GM23248 (cell line): ENCODE measurements at regions not wholly inside any gene's neighbourhood (a gene's known extent, or its start where the extent isn't known, plus 50 kb on each side); places are given as distances from the start of the nearest gene placed in this dataset.

Experiments
- DNase-seq: peaks from one replicate; pipeline ENCODE4 v3.0.0-alpha.2; 2015
- H2AFZ ChIP-seq: fragments of 200-600 bp; sonication (generic); 2 replicates; pipeline ENCODE4 v1.6.1; 2016; ENCODE audit warnings: antibody characterized with exemption
- H3F3A ChIP-seq: fragments of 200-600 bp; sonication (generic); 2 replicates; pipeline ENCODE4 v1.6.1; 2016; ENCODE audit warnings: mild to moderate bottlenecking, antibody characterized with exemption, mixed run types; ENCODE audit not compliant: insufficient read depth
- H3K27ac ChIP-seq: fragments of 200-600 bp; sonication (generic); 2 replicates; pipeline ENCODE4 v1.5.1; 2016; ENCODE audit warnings: mild to moderate bottlenecking
- H3K27me3 ChIP-seq: fragments of 200-600 bp; sonication (generic); replicated peaks from 2 replicates; pipeline ENCODE4 v1.6.1; 2016; ENCODE audit warnings: mild to moderate bottlenecking; ENCODE audit not compliant: insufficient read depth
- H3K36me3 ChIP-seq: fragments of 200-600 bp; sonication (generic); 2 replicates; pipeline ENCODE4 v1.6.1; 2016; ENCODE audit warnings: low read depth, mild to moderate bottlenecking
- H3K4me1 ChIP-seq: fragments of 200-600 bp; sonication (generic); 2 replicates; pipeline ENCODE4 v1.6.1; 2016; ENCODE audit warnings: mild to moderate bottlenecking; ENCODE audit not compliant: insufficient read depth
- H3K4me2 ChIP-seq: fragments of 200-600 bp; sonication (generic); one replicate; pipeline ENCODE4 v1.6.1; 2016; ENCODE audit warnings: mild to moderate bottlenecking; ENCODE audit not compliant: unreplicated experiment
- H3K4me3 ChIP-seq: fragments of 200-600 bp; sonication (generic); 2 replicates; pipeline ENCODE4 v1.5.1; 2016; ENCODE audit warnings: mild to moderate bottlenecking
- H3K79me2 ChIP-seq: fragments of 200-600 bp; sonication (generic); 2 replicates; pipeline ENCODE4 v1.6.1; 2016; ENCODE audit warnings: mild to moderate bottlenecking; ENCODE audit not compliant: insufficient read depth
- H3K9ac ChIP-seq: fragments of 200-600 bp; sonication (generic); 2 replicates; pipeline ENCODE4 v1.6.1; 2016; ENCODE audit warnings: mild to moderate bottlenecking
- H3K9me2 ChIP-seq: fragments of 200-600 bp; sonication (generic); 2 replicates; pipeline ENCODE4 v1.6.1; 2016; ENCODE audit warnings: mixed run types, mild to moderate bottlenecking, moderate library complexity; ENCODE audit not compliant: insufficient read depth
- H3K9me3 ChIP-seq: fragments of 200-600 bp; sonication (generic); one replicate; pipeline ENCODE4 v1.6.1; 2017; ENCODE audit warnings: low read depth
- H4K20me1 ChIP-seq: fragments of 200-600 bp; sonication (generic); 2 replicates; pipeline ENCODE4 v1.6.0; 2016; ENCODE audit not compliant: insufficient read depth
- EZH2 ChIP-seq: fragments of 200-600 bp; sonication (generic); IDR thresholded peaks from 2 replicates; pipeline ENCODE4 v1.6.1; 2018; ENCODE audit warnings: antibody characterized with exemption, mild to moderate bottlenecking; ENCODE audit not compliant: insufficient read depth, poor library complexity, severe bottlenecking
- EZH2phosphoT487 ChIP-seq: fragments of 200-600 bp; sonication (generic); IDR thresholded peaks from 2 replicates; pipeline ENCODE4 v1.6.1; 2018; ENCODE audit warnings: antibody characterized with exemption, moderate library complexity, mild to moderate bottlenecking, low read depth; ENCODE audit not compliant: insufficient read depth
- WGBS, 2 experiments: methylation state at CpG; one replicate each; pipeline ENCODE4 v1.1.6; 2015 to 2017; ENCODE audit warnings: low lambda C conversion rate in 2 of 2, low coverage in 1 of 2; ENCODE audit errors: missing lambda C conversion rate in 2 of 2; 5-methylcytosine and 5-hydroxymethylcytosine counted together
- in situ Hi-C: fragments of 300-500 bp; cut with MboI; formaldehyde crosslinking; loops from 2 replicates; pipeline ENCODE4 v1.15.0; 2020

DNA sequence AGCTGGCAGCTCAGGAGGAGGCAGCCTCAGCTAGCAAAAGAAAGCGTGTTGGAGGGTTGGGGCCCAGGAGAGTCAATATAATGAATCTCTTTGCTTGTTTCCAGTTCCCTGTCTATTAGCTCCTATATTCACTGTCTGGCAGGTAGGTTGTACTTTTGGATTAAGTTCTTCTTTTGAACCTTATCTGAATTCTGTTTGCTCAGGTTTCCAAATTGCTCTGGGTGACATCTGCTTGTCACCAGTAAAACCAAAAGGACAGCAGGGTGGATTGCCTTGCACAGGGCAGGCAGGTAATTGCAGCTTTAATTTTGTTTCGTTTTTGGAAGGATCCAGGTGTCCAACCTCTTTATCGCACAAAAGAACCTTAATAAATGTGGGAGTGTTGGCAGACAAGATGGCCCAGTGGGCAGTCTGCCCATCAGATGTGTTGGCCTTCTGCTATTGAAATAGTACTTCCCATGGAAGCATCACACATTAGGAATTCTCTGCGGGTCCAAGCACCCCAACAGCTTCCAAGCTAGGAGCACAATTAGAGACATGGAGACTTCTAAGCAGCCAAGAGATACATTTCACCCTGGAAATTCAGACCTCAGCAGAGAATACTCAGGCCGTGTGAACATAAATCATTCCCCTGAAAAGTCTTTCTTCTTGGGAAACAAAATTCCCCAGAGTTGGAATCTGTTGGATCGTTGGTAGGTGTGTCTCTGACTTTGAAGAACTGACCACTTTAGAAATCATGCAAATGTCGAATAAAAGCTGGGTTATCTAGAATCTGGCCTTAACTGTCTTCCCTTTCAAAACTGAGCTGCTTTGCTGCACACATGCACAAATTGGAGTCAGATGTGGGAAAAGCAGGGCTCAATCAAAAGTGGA, 286.9 kb upstream of the BMP2 start:
- Histone ChIP-seq H3K9me3 (no peaks in the 10 kb centered on the region), H3K4me3 (no peak overlapping the region), H4K20me1 (no peaks in the 10 kb centered on the region), H3K79me2 (no peaks in the 10 kb centered on the region), H3K4me1 (no peaks in the 10 kb centered on the region), H3K27ac (no peak overlapping the region), H3K4me2 (no peak overlapping the region), H3K27me3 (no peaks in the 10 kb centered on the region), H3K36me3 (no peaks in the 10 kb centered on the region), H3K9me2 (no peaks in the 10 kb centered on the region), H3F3A (no peaks in the 10 kb centered on the region), H2AFZ (no peak overlapping the region), H3K9ac (no peak overlapping the region)
- DNase-seq: no peak
- in situ Hi-C loops: no loop called here
- no peak for TF ChIP-seq EZH2
- TF ChIP-seq EZH2phosphoT487: no peak
- 3 to 4% methylated on average over 7 of the region's 7 CpGs for WGBS, 2 experiments

DNA sequence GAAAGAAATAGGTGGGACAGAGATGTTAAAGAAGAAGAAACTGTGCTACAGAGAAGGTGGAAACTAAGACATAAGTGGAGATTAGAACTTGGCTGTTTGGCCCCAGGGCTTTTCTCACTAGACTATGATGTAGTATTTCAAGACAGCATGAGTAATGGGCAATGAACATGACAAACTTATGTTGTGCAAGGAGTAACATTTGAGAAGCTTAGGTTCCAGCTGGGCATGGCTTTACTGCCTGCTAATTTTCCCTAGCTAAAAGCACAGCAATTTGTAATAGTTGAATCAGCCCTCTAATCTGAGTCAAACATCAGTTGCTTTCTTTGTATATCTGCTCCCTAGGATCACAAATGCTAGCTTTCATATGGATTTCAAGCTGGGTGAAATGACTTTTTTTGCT, 294.3 kb upstream of the BMP2 start:
- no peaks in the 10 kb centered on the region for H3K27me3 ChIP-seq
- no peaks in the 10 kb centered on the region for H3K4me1 ChIP-seq
- no peak overlapping the region for H3K4me2 ChIP-seq
- H3F3A ChIP-seq: no peaks in the 10 kb centered on the region
- H3K27ac ChIP-seq: no peak overlapping the region
- in situ Hi-C loops: no loop called here
- H3K9me3 ChIP-seq: no peaks in the 10 kb centered on the region
- no peak overlapping the region for H2AFZ ChIP-seq
- no peaks in the 10 kb centered on the region for H3K9me2 ChIP-seq
- H3K36me3 ChIP-seq: no peaks in the 10 kb centered on the region
- H3K4me3 ChIP-seq: no peak overlapping the region
- no peak overlapping the region for H3K9ac ChIP-seq
- peak; percentile 5 for DNase-seq
- no peaks in the 10 kb centered on the region for H4K20me1 ChIP-seq
- TF ChIP-seq EZH2 (no peak), EZH2phosphoT487 (no peak)
- H3K79me2 ChIP-seq: no peaks in the 10 kb centered on the region

DNA sequence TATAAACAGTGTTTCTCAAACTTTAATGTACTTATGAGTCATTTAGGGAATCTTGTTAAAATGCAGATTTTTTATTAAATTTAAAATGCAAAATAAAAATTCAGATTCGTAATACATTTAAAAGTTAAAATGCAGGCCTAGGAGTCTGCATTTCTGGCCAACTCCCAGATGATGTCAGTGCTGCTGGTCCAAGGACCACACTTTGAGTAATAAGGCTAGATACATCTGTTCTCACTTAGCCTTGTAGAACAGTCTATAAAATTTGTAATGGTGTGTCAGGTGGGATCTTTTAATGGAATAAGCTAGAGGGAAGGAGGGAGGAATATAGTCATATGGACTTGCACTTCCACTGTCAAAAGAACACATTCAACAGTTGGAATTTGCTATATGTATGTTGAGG, 295.6 kb upstream of the BMP2 start:
- Histone ChIP-seq H3K9ac (no peak overlapping the region), H3F3A (no peaks in the 10 kb centered on the region), H3K79me2 (no peaks in the 10 kb centered on the region), H4K20me1 (no peaks in the 10 kb centered on the region), H3K9me2 (no peaks in the 10 kb centered on the region), H3K27ac (no peak overlapping the region), H3K4me1 (no peaks in the 10 kb centered on the region), H2AFZ (no peak overlapping the region), H3K36me3 (no peaks in the 10 kb centered on the region), H3K27me3 (no peaks in the 10 kb centered on the region), H3K4me2 (no peak overlapping the region), H3K4me3 (no peak overlapping the region), H3K9me3 (no peaks in the 10 kb centered on the region)
- DNase-seq: no peak
- WGBS, 2 experiments: 5 to 6% methylated on average over 1 of the region's 1 CpG
- in situ Hi-C loops: no loop called here
- no peak for TF ChIP-seq EZH2phosphoT487
- TF ChIP-seq EZH2: no peak

DNA sequence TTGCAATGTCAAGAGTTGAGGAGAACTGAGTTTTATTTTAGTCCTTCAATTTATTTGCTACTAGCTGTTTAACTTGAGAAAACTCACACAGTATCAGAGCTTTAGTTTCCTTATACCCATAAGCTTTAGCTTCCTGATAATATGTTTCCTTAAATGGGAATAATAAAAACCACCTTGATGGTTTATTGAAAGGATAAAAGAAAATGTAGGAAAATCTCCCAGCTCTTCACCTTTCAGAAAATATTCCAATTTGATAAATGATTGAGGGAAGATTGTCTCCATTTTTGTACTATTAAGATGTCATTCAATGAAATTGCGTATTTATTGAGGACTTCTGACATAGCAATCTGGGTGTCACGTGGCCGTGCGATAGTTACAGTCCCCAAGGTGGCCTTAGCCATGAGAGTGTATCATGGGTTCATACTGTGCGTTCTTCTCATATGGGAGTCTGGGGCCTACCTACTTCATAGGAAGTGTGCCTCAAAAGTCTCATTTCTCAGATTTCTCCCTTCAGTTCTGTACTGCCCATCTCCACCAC, 296.3 kb upstream of the BMP2 start:
- in situ Hi-C loops: no loop called here

More for the DNA sequence above, 296.3 kb upstream of the BMP2 start:
- Histone ChIP-seq H4K20me1 (no peaks in the 10 kb centered on the region), H3K4me1 (no peaks in the 10 kb centered on the region), H3K27ac (no peak overlapping the region), H2AFZ (no peak overlapping the region), H3K4me3 (no peak overlapping the region), H3K27me3 (no peaks in the 10 kb centered on the region), H3F3A (no peaks in the 10 kb centered on the region), H3K79me2 (no peaks in the 10 kb centered on the region), H3K9ac (no peak overlapping the region), H3K36me3 (no peaks in the 10 kb centered on the region), H3K4me2 (no peak overlapping the region), H3K9me2 (no peaks in the 10 kb centered on the region), H3K9me3 (no peaks in the 10 kb centered on the region)
- no peak for TF ChIP-seq EZH2phosphoT487
- TF ChIP-seq EZH2: no peak
- DNase-seq: no peak
- WGBS, 2 experiments: 34 to 43% methylated on average over 5 of the region's 5 CpGs
